ENCODE measurements at regions not wholly inside any gene's neighbourhood (a gene's known extent, or its start where the extent isn't known, plus 50 kb on each side); places are given as distances from the start of the nearest gene placed in this dataset.

- no peak overlapping the region for H3K4me3 Mint-ChIP-seq
- no peaks in the 10 kb centered on the region for H3K4me1 Mint-ChIP-seq
- intact Hi-C loops (cut with micrococcal nuclease), result no loop called here
- POLR2A ChIA-PET, result no interaction called here
- CTCF ChIA-PET, result no interaction called here
- DNase-seq, result no peak
- H3K27ac Mint-ChIP-seq, result no peak overlapping the region
- TF ChIP-seq CTCF (IDR thresholded peaks at IDR 0.05), result no peak
- no peak for ATAC-seq (ENCODE audit: low read depth)
- H3K27me3 Mint-ChIP-seq, result no peaks in the 10 kb centered on the region
- peaks cover 8% of the 10 kb centered on the region for H3K9me3 Mint-ChIP-seq
- H3K36me3 Mint-ChIP-seq (ENCODE audit: low read depth), result no peaks in the 10 kb centered on the region
Observed at GRCh38 chr14:46596236-46596635, 55.3 kb downstream of the RPL10L start.

GRCh38 chr14:46582826-46583225 is 68.8 kb downstream of the RPL10L start:
- ChIA-PET POLR2A (no interaction called here), CTCF (no interaction called here)
- intact Hi-C loops (cut with micrococcal nuclease), result no loop called here
- ATAC-seq (ENCODE audit: low read depth) (no peak), DNase-seq (no peak)
- Mint-ChIP-seq H3K27me3 (no peaks in the 10 kb centered on the region), H3K4me3 (no peak overlapping the region), H3K36me3 (ENCODE audit: low read depth) (no peaks in the 10 kb centered on the region), H3K9me3 (no peaks in the 10 kb centered on the region), H3K4me1 (no peaks in the 10 kb centered on the region), H3K27ac (no peak overlapping the region)
- no peak for TF ChIP-seq CTCF (IDR thresholded peaks at IDR 0.05)

GRCh38 chr14:46581036-46581671 is 70.4 kb downstream of the RPL10L start:
- TF ChIP-seq CTCF (IDR thresholded peaks at IDR 0.05), result no peak
- CTCF ChIA-PET, result no interaction called here
- H3K4me1 Mint-ChIP-seq, result no peaks in the 10 kb centered on the region
- no peak overlapping the region for H3K4me3 Mint-ChIP-seq
- no peaks in the 10 kb centered on the region for H3K27me3 Mint-ChIP-seq
- no peak for ATAC-seq (ENCODE audit: low read depth)
- no peaks in the 10 kb centered on the region for H3K36me3 Mint-ChIP-seq (ENCODE audit: low read depth)
- POLR2A ChIA-PET, result no interaction called here
- no peak overlapping the region for H3K27ac Mint-ChIP-seq
- H3K9me3 Mint-ChIP-seq, result no peaks in the 10 kb centered on the region
- intact Hi-C loops (cut with micrococcal nuclease), result no loop called here
- no peak for DNase-seq

GRCh38 chr14:46574978-46575375 is 76.6 kb downstream of the RPL10L start:
- DNase-seq, result no peak
- peaks cover 2% of the 10 kb centered on the region for H3K4me1 Mint-ChIP-seq
- H3K9me3 Mint-ChIP-seq, result no peaks in the 10 kb centered on the region
- intact Hi-C loops (cut with micrococcal nuclease), result no loop called here
- no peaks in the 10 kb centered on the region for H3K36me3 Mint-ChIP-seq (ENCODE audit: low read depth)
- ChIA-PET POLR2A (no interaction called here), CTCF (interaction anchor here (0.7 kb wide), 1 partner anchor 84 kb away, joined by 3 read pairs; no protein-coding TSS in a partner anchor)
- H3K27me3 Mint-ChIP-seq, result no peaks in the 10 kb centered on the region
- no peak for TF ChIP-seq CTCF (IDR thresholded peaks at IDR 0.05)
- no peak overlapping the region for H3K27ac Mint-ChIP-seq
- no peak overlapping the region for H3K4me3 Mint-ChIP-seq
- no peak for ATAC-seq (ENCODE audit: low read depth)

- Mint-ChIP-seq H3K4me1 (peaks cover 2% of the 10 kb centered on the region), H3K9me3 (peaks cover 5% of the 10 kb centered on the region), H3K27ac (no peak overlapping the region), H3K27me3 (no peaks in the 10 kb centered on the region), H3K4me3 (no peak overlapping the region), H3K36me3 (ENCODE audit: low read depth) (no peaks in the 10 kb centered on the region)
- POLR2A ChIA-PET, result no interaction called here
- ATAC-seq (ENCODE audit: low read depth) (no peak), DNase-seq (no peak)
- TF ChIP-seq CTCF (IDR thresholded peaks at IDR 0.05), result no peak
- intact Hi-C loops (cut with micrococcal nuclease), result no loop called here
- CTCF ChIA-PET, result no interaction called here
Observed at GRCh38 chr14:46574221-46574977, 77.2 kb downstream of the RPL10L start.
